Neuronal stem cell (in vitro differentiated cells): ENCODE measurements at regions not wholly inside any gene's neighbourhood (a gene's known extent, or its start where the extent isn't known, plus 50 kb on each side); places are given as distances from the start of the nearest gene placed in this dataset.

Experiments
- DNase-seq: peaks from one replicate; pipeline ENCODE4 v3.0.0-alpha.2; 2013; ENCODE audit warnings: low spot score
- H2AFZ ChIP-seq: one replicate; pipeline ENCODE4 v1.6.1; 2013; ENCODE audit warnings: mild to moderate bottlenecking, low read length, inconsistent platforms
- H2AK5ac ChIP-seq: 2 replicates; pipeline ENCODE4 v1.6.1; 2013; ENCODE audit warnings: low read depth, mild to moderate bottlenecking, inconsistent platforms, low read length, moderate library complexity, mixed read lengths
- H2BK120ac ChIP-seq: 2 replicates; pipeline ENCODE4 v1.6.1; 2013; ENCODE audit warnings: low read depth, mild to moderate bottlenecking, inconsistent platforms, low read length, moderate library complexity, mixed read lengths
- H2BK12ac ChIP-seq: one replicate; pipeline ENCODE4 v1.6.1; 2013; ENCODE audit warnings: low read length, inconsistent platforms
- H2BK15ac ChIP-seq: 2 replicates; pipeline ENCODE4 v1.6.1; 2013; ENCODE audit warnings: mild to moderate bottlenecking, low read length, inconsistent platforms, mixed read lengths
- H2BK5ac ChIP-seq: one replicate; pipeline ENCODE4 v1.6.1; 2013; ENCODE audit warnings: inconsistent platforms, mild to moderate bottlenecking, low read length, moderate library complexity
- H3K14ac ChIP-seq: one replicate; pipeline ENCODE4 v1.6.1; 2013; ENCODE audit warnings: low read length, inconsistent platforms
- H3K18ac ChIP-seq: 2 replicates; pipeline ENCODE4 v1.6.1; 2013; ENCODE audit warnings: low read length, inconsistent platforms
- H3K23ac ChIP-seq: 2 replicates; pipeline ENCODE4 v1.6.1; 2013; ENCODE audit warnings: low read depth, mild to moderate bottlenecking, mixed read lengths, low read length, inconsistent platforms; ENCODE audit not compliant: poor library complexity
- H3K27ac ChIP-seq: replicated peaks from 3 replicates; pipeline ENCODE4 v1.5.1; 2013; ENCODE audit warnings: low read length, inconsistent platforms
- H3K27me3 ChIP-seq, 3 experiments: 2 replicates each; pipeline ENCODE4 v1.6.1; 2013; ENCODE audit warnings: low read length in 3 of 3, mild to moderate bottlenecking in 2 of 3, inconsistent platforms in 1 of 3, low read depth in 1 of 3, mixed read lengths in 1 of 3, moderate library complexity in 1 of 3; ENCODE audit not compliant: control insufficient read depth in 3 of 3, insufficient read depth in 3 of 3
- H3K36me3 ChIP-seq, 2 donors: replicated peaks in 1 of 2; 2 replicates each; pipeline ENCODE4 v1.6.1; 2013; ENCODE audit warnings: low read length in 2 of 2; ENCODE audit not compliant: control insufficient read depth in 2 of 2, insufficient read depth in 2 of 2
- H3K4ac ChIP-seq: 2 replicates; pipeline ENCODE4 v1.6.1; 2013; ENCODE audit warnings: inconsistent platforms, mild to moderate bottlenecking, low read length, moderate library complexity
- H3K4me1 ChIP-seq, 2 donors: 1 replicate in 1 of 2; 2 replicates in 1 of 2; pipeline ENCODE4 v1.6.1; 2013; ENCODE audit warnings: low read length in 2 of 2, low read depth in 1 of 2; ENCODE audit not compliant: control insufficient read depth in 2 of 2, insufficient read depth in 1 of 2
- H3K4me2 ChIP-seq: one replicate; pipeline ENCODE4 v1.6.1; 2013; ENCODE audit warnings: mild to moderate bottlenecking, low read length, inconsistent platforms; ENCODE audit not compliant: insufficient read depth, poor library complexity, severe bottlenecking
- H3K4me3 ChIP-seq, 2 donors: 2 replicates each; pipeline ENCODE4 v1.5.1; 2013; ENCODE audit warnings: low read length in 2 of 2, mild to moderate bottlenecking in 2 of 2, inconsistent platforms in 1 of 2, moderate library complexity in 1 of 2
- H3K79me1 ChIP-seq: one replicate; pipeline ENCODE4 v1.6.1; 2013; ENCODE audit warnings: low read depth, mild to moderate bottlenecking, inconsistent platforms, low read length, moderate library complexity
- H3K9ac ChIP-seq: one replicate; pipeline ENCODE4 v1.6.1; 2013; ENCODE audit warnings: mild to moderate bottlenecking, low read depth, low read length, inconsistent platforms; ENCODE audit not compliant: poor library complexity
- H3K9me3 ChIP-seq, 2 donors: replicated peaks in 1 of 2; 2 replicates each; pipeline versions ENCODE3 to v1.6.1; 2013; ENCODE audit warnings: low read length in 2 of 2, mild to moderate bottlenecking in 2 of 2, inconsistent platforms in 1 of 2, low read depth in 1 of 2, mixed read lengths in 1 of 2, moderate library complexity in 1 of 2; ENCODE audit not compliant: control insufficient read depth in 2 of 2, insufficient read depth in 1 of 2
- H4K8ac ChIP-seq: one replicate; pipeline ENCODE4 v1.6.1; 2013; ENCODE audit warnings: low read depth, mild to moderate bottlenecking, inconsistent platforms, low read length, moderate library complexity
- H4K91ac ChIP-seq: one replicate; pipeline ENCODE4 v1.6.1; 2013; ENCODE audit warnings: low read length, low read depth, mild to moderate bottlenecking, inconsistent platforms; ENCODE audit not compliant: poor library complexity
- WGBS, 2 donors: extraction: QIAGEN DNeasy Blood & Tissue Kit; methylation state at CpG; one replicate each; pipeline ENCODE4 v1.1.7; 2013; ENCODE audit warnings: missing lambda C conversion rate in 2 of 2, mixed read lengths in 1 of 2; ENCODE audit not compliant: insufficient read length in 2 of 2, insufficient replicate concordance in 1 of 2; ENCODE audit errors: extremely low coverage in 2 of 2; 5-methylcytosine and 5-hydroxymethylcytosine counted together

GRCh38 chr4:31408121-31408520 is 688.0 kb downstream of the PCDH7 start:
- Histone ChIP-seq H3K14ac (no peak overlapping the region), H2AK5ac (no peak overlapping the region), H3K4ac (no peak overlapping the region), H3K27ac (no peak overlapping the region), H2AFZ (no peak overlapping the region), H2BK12ac (no peak overlapping the region), H3K9ac (no peak overlapping the region), H2BK120ac (no peak overlapping the region), H3K27me3 (no peaks in the 10 kb centered on the region), H4K8ac (no peak overlapping the region), H3K4me3 (no peak overlapping the region), H3K4me2 (no peak overlapping the region), H3K9me3 (no peaks in the 10 kb centered on the region), H2BK15ac (no peak overlapping the region), H3K36me3 (no peaks in the 10 kb centered on the region), H3K4me1 (no peaks in the 10 kb centered on the region), H3K18ac (no peak overlapping the region), H2BK5ac (no peak overlapping the region), H3K79me1 (no peaks in the 10 kb centered on the region), H3K23ac (no peak overlapping the region), H4K91ac (no peak overlapping the region)
- no CpG with 5 or more reads among the region's 3 CpGs for WGBS, 2 donors
- DNase-seq: no peak

GRCh38 chr4:31411565-31411964 is 691.4 kb downstream of the PCDH7 start:
- Histone ChIP-seq H3K4me2 (no peak overlapping the region), H3K79me1 (no peaks in the 10 kb centered on the region), H2BK15ac (no peak overlapping the region), H3K4me1 (peaks cover 0 to 1% of the 10 kb centered on the region in 2 donors), H3K27ac (no peak overlapping the region), H3K18ac (no peak overlapping the region), H2BK5ac (no peak overlapping the region), H3K27me3 (no peaks in the 10 kb centered on the region), H3K23ac (no peak overlapping the region), H3K14ac (no peak overlapping the region), H3K9ac (no peak overlapping the region), H3K4me3 (no peak overlapping the region), H2AFZ (no peak overlapping the region), H3K36me3 (no peaks in the 10 kb centered on the region), H4K91ac (no peak overlapping the region), H3K4ac (no peak overlapping the region), H4K8ac (no peak overlapping the region), H2AK5ac (no peak overlapping the region), H2BK120ac (no peak overlapping the region), H3K9me3 (no peaks in the 10 kb centered on the region), H2BK12ac (no peak overlapping the region)
- DNase-seq: no peak
- no CpG with 5 or more reads among the region's 1 CpG for WGBS, 2 donors

GRCh38 chr4:31415629-31416028 is 695.5 kb downstream of the PCDH7 start:
- Histone ChIP-seq H3K27ac (no peak overlapping the region), H3K36me3 (no peaks in the 10 kb centered on the region), H3K79me1 (no peaks in the 10 kb centered on the region), H3K9ac (no peak overlapping the region), H4K8ac (no peak overlapping the region), H2AK5ac (no peak overlapping the region), H3K14ac (no peak overlapping the region), H2BK120ac (no peak overlapping the region), H2BK15ac (no peak overlapping the region), H4K91ac (no peak overlapping the region), H3K4ac (no peak overlapping the region), H3K9me3 (no peaks in the 10 kb centered on the region), H3K4me1 (peaks cover 2 to 3% of the 10 kb centered on the region in 2 donors), H2BK5ac (no peak overlapping the region), H3K18ac (no peak overlapping the region), H3K27me3 (no peaks in the 10 kb centered on the region), H3K4me2 (no peak overlapping the region), H3K4me3 (no peak overlapping the region), H2BK12ac (no peak overlapping the region), H2AFZ (no peak overlapping the region), H3K23ac (no peak overlapping the region)
- DNase-seq: no peak
- no CpG with 5 or more reads among the region's 3 CpGs for WGBS, 2 donors

DNA sequence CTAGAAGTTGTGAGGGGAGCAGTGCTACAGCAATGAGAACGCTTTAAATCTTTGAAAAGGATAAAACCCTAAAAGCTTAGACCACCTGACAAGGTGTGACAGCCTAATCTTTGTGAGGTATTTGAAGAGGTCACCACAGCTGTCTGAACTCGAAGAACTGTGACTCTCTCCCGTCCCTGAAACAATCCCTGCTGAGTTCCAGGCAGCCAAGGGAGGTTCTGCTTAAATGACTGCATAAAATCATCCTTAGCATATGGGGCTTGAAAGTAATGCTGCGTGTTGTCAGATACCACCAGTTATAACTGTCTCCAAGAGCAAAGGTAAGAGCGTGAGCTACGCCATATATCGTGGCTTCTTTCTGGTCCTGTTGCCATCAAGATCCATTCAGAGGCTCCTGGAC is 696.3 kb downstream of the PCDH7 start:
- WGBS, 2 donors: no CpG with 5 or more reads among the region's 7 CpGs
- no peak overlapping the region for H3K18ac ChIP-seq

More for the DNA sequence above, 696.3 kb downstream of the PCDH7 start:
- H3K9me3 ChIP-seq: no peaks in the 10 kb centered on the region
- no peak overlapping the region for H4K8ac ChIP-seq
- no peaks in the 10 kb centered on the region for H3K79me1 ChIP-seq
- DNase-seq: no peak
- H3K36me3 ChIP-seq: no peaks in the 10 kb centered on the region
- no peak overlapping the region for H2BK120ac ChIP-seq
- no peak overlapping the region for H2BK15ac ChIP-seq
- peaks cover 2 to 3% of the 10 kb centered on the region in 2 donors for H3K4me1 ChIP-seq
- no peak overlapping the region for H3K14ac ChIP-seq
- peak overlapping the region; percentile 75 for H2AFZ ChIP-seq
- no peak overlapping the region for H3K4ac ChIP-seq
- H3K9ac ChIP-seq: no peak overlapping the region
- H3K4me3 ChIP-seq: no peak overlapping the region
- no peak overlapping the region for H2BK12ac ChIP-seq
- no peak overlapping the region for H3K27ac ChIP-seq
- no peak overlapping the region for H2AK5ac ChIP-seq
- H4K91ac ChIP-seq: no peak overlapping the region
- H3K27me3 ChIP-seq: no peaks in the 10 kb centered on the region
- no peak overlapping the region for H3K4me2 ChIP-seq
- H3K23ac ChIP-seq: no peak overlapping the region
- H2BK5ac ChIP-seq: no peak overlapping the region
